Tibial nerve (tissue), 4 donors: ENCODE measurements at regions not wholly inside any gene's neighbourhood (a gene's known extent, or its start where the extent isn't known, plus 50 kb on each side); places are given as distances from the start of the nearest gene placed in this dataset.

ENCODE experiments used
- EP300 ChIP-seq, 2 donors: sonication (generic); formaldehyde crosslinking; IDR thresholded peaks; one replicate each; pipeline ENCODE4 v1.6.1; 2017; ENCODE audit warnings: antibody characterized with exemption in 2 of 2, mild to moderate bottlenecking in 1 of 2
- TF ChIP-seq, protein P1 (sequence below), 5 experiments: fragments of 200-600 bp in 3 of 5; fragments of 450-650 bp in 2 of 5; sonication (generic) in 3 of 5; IDR thresholded peaks; one replicate each; pipeline ENCODE4 v1.5.1; 2016 to 2019; ENCODE audit warnings: antibody characterized with exemption in 5 of 5, mild to moderate bottlenecking in 3 of 5, moderate library complexity in 2 of 5

DNA sequence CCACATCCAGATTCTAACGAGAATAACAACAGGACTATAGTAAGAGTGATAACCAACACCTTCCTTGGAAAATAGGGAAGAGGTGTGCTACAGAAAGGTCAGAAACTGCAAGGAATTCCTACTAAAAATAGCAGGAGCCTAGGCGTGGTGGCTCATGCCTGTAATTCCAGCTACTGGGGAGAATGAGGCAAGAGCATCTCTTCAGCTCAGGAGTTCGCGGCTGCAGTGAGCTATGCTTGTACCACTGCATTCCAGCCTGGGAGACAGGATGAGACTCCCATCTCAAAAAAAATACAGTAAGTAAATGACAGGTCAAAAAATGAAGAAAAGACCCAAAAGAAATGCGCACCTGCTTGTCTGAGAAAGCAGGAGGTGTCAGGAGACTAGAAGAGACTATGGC, 101.5 kb upstream of the TSHZ3 start:
- TF ChIP-seq EP300 (IDR thresholded peaks at IDR 0.05): no peak
- TF ChIP-seq, protein P1, sequence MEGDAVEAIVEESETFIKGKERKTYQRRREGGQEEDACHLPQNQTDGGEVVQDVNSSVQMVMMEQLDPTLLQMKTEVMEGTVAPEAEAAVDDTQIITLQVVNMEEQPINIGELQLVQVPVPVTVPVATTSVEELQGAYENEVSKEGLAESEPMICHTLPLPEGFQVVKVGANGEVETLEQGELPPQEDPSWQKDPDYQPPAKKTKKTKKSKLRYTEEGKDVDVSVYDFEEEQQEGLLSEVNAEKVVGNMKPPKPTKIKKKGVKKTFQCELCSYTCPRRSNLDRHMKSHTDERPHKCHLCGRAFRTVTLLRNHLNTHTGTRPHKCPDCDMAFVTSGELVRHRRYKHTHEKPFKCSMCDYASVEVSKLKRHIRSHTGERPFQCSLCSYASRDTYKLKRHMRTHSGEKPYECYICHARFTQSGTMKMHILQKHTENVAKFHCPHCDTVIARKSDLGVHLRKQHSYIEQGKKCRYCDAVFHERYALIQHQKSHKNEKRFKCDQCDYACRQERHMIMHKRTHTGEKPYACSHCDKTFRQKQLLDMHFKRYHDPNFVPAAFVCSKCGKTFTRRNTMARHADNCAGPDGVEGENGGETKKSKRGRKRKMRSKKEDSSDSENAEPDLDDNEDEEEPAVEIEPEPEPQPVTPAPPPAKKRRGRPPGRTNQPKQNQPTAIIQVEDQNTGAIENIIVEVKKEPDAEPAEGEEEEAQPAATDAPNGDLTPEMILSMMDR (IDR thresholded peaks at IDR 0.05): no peak
